ENCODE measurements at regions not wholly inside any gene's neighbourhood (a gene's known extent, or its start where the extent isn't known, plus 50 kb on each side); places are given as distances from the start of the nearest gene placed in this dataset.

- no peak overlapping the region for H3K27ac ChIP-seq
- TF ChIP-seq CTCF (IDR thresholded peaks at IDR 0.05), result no peak
- TF ChIP-seq ZFX (IDR thresholded peaks at IDR 0.05; ENCODE audit: borderline replicate concordance), result no peak
Observed at GRCh38 chr2:205877496-205877895, 195.2 kb downstream of the NRP2 start.

- no peak for TF ChIP-seq CTCF (IDR thresholded peaks at IDR 0.05)
- TF ChIP-seq ZFX (IDR thresholded peaks at IDR 0.05; ENCODE audit: borderline replicate concordance), result no peak
- no peak overlapping the region for H3K27ac ChIP-seq
Observed at GRCh38 chr2:205876127-205876526, 193.8 kb downstream of the NRP2 start.

GRCh38 chr2:205872716-205873115, 190.4 kb downstream of the NRP2 start:
- TF ChIP-seq CTCF (IDR thresholded peaks at IDR 0.05), result no peak
- no peak for TF ChIP-seq ZFX (IDR thresholded peaks at IDR 0.05; ENCODE audit: borderline replicate concordance)
- H3K27ac ChIP-seq, result no peak overlapping the region

- H3K27ac ChIP-seq, result no peak overlapping the region
- TF ChIP-seq CTCF (IDR thresholded peaks at IDR 0.05) (no peak), ZFX (IDR thresholded peaks at IDR 0.05; ENCODE audit: borderline replicate concordance) (no peak)
Observed at GRCh38 chr2:205869439-205869838, 187.1 kb downstream of the NRP2 start.

GRCh38 chr2:205868773-205869333, 186.6 kb downstream of the NRP2 start:
- no peak for TF ChIP-seq ZFX (IDR thresholded peaks at IDR 0.05; ENCODE audit: borderline replicate concordance)
- TF ChIP-seq CTCF (IDR thresholded peaks at IDR 0.05), result no peak
- H3K27ac ChIP-seq, result no peak overlapping the region

- TF ChIP-seq CTCF (IDR thresholded peaks at IDR 0.05) (no peak), ZFX (IDR thresholded peaks at IDR 0.05; ENCODE audit: borderline replicate concordance) (no peak)
Observed at GRCh38 chr2:205868053-205868452, 185.8 kb downstream of the NRP2 start.

GRCh38 chr2:205867371-205867770, 185.1 kb downstream of the NRP2 start:
- TF ChIP-seq ZFX (IDR thresholded peaks at IDR 0.05; ENCODE audit: borderline replicate concordance) (no peak), CTCF (IDR thresholded peaks at IDR 0.05) (no peak)
- H3K27ac ChIP-seq, result no peak overlapping the region

More at GRCh38 chr2:205868053-205868452, 185.8 kb downstream of the NRP2 start:
- no peak overlapping the region for H3K27ac ChIP-seq

All from 22Rv1 (cell line).